ENCODE measurements at regions not wholly inside any gene's neighbourhood (a gene's known extent, or its start where the extent isn't known, plus 50 kb on each side); places are given as distances from the start of the nearest gene placed in this dataset.

DNA sequence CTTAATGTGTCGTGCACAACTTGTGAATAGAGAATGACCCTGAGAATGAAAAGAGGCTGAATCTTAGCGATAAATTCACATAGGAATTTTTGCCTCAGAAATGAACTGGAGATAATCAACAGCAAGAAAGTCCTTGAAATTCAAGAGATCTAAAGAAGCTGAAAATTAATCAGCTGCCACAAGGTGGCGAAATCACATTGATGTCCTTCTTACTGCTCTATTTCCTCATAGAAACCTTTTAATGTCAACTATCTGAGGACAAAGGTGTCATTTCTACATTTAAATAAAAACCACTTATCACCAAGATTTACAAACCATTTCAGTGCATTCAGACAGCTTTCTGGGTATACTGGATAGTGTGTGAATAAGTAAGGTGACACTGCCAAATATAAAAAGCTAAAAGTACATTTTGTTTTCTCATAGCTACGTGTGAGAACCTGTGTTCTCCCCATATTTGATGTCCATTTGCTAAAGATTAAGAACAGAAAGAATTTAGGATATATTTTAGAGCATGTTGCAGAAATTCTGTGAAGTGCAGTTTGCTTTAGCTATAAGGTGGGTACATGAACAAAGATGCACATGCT, 485.3 kb upstream of the PTBP2 start:
- in situ Hi-C loops (cut with HindIII; ENCODE audit: low sequenced_read_pairs), result no loop called here

DNA sequence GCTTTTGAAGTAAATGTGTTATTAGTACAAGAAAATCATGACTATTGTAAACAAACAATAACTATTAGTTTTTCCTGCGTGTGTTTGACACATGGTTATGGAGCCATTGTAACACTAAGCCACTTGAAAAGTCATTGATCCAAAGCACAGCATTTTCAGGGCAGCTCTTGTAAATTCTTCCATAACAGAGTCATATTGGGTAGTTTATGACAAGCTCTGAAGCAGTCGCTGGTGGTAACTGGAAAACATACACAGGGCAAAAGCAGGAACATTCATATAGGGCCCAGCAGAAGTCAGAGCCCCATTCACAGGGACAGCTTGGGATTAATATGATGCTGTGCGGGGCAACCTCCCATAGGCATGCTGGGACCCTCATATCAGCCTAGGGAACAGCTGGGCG, 483.2 kb upstream of the PTBP2 start:
- in situ Hi-C loops (cut with HindIII; ENCODE audit: low sequenced_read_pairs), result no loop called here

DNA sequence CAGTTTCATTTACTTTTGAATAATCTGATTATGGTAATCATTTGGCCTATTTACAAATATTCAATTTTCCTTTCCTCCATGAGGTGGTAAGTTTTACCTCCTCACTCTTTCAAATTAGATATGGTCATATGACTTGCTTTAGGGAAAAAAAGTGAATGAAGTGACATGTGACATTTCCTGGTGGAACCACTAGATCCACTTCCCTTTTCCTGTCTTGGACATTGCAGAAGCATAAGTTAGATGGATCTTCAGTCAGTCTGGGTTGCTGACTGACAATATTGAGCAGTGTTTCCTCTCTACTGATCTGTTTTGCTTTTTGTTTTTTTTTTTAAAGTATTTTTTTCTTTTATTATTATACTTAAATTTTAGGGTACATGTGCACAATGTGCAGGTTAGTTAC, 481.1 kb upstream of the PTBP2 start:
- in situ Hi-C loops (cut with HindIII; ENCODE audit: low sequenced_read_pairs), result no loop called here

DNA sequence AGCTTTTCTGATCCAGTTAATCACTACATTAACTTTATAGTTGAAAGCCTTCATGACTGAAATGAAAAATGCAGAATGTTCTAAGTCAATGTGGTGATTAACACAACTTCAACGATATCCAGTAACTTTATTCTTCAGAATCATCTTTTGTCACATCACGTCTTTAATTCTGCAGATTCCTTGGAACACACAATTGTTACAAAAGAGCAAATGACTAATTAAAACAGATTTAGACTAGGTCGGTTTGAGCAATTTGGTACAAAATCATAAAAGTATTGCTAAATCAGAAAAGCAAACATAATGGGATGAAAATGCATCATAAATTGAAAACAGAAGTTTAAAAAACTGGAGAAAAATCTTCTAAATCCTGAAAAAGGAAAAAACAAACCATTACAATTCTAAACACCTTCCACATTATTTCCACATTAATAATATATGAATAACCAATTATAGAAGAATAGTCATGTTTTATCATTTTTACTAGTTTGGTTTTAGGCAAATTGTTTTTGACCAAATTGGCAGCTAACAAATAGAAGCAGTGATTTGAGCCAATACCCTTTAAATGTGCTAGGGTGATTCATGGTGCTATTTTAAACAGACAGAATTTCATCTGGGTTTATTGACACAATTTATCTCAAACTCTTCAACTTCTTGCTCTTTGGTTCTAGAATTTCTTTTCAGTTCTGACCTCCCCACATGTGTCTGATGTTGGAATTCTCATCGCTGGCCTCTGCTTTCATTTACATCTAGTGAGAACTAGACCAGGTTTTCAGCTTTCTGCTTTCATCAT, 468.1 kb upstream of the PTBP2 start:
- in situ Hi-C loops (cut with HindIII; ENCODE audit: low sequenced_read_pairs), result no loop called here

GRCh38 chr1:96256130-96256790, 465.3 kb upstream of the PTBP2 start:
- in situ Hi-C loops (cut with HindIII; ENCODE audit: low sequenced_read_pairs), result no loop called here

DNA sequence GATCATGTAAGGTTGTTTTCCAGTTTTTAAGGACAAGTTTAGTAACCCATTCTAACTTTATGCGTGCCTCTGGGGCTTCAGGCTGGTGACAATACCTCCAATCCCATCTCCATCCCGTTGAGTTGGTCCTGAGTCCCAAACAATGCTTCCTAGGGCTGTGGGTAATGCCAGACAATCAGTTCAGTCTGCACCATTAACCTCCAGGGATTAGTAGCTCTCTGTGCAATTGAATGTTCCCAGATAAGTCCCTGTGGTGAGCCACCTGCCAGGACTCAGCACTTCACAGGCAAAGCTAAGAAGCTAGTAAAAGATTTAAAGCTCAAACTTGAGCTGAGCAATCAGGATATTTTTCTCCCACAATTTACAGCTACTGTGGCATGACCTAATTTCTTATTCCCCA, 462.2 kb upstream of the PTBP2 start:
- in situ Hi-C loops (cut with HindIII; ENCODE audit: low sequenced_read_pairs), result no loop called here

DNA sequence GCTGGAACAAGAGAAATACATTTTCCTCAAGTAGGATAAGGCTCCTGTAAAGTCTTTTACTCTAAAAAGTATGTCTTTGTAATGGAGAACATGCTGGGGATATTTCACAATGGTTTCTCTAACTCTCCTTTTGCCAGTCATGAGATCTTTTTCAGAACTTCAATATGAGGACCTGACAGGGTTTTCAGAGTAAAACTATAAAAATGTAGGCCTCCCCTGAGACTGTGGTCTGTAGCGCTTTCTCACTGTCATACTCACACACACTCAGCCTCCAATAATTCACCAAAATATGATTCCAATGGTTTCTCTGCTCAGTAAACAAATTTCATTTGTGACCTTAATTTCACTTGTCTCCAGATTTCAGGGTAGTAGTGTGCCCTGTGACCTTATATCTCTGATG, 440.1 kb upstream of the PTBP2 start:
- in situ Hi-C loops (cut with HindIII; ENCODE audit: low sequenced_read_pairs), result no loop called here

DNA sequence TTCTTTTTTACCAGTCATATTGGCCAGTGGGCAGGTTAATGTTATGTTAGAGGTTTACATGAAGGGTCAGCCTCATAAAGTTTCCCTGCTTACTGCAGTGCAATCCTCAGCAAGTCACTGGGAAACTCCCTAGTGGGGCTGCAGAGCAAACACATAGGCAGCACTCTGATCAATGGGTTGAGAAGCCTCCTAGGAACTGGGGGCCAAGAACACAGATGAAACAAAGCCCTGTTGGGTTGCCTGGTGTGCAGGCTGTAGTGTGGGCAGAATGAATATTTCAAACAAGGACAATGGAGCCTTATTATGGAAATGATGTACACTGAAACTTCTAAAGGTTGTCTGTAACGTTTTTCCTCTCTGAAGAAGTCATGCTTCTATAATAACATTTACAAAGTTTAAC, 431.6 kb upstream of the PTBP2 start:
- in situ Hi-C loops (cut with HindIII; ENCODE audit: low sequenced_read_pairs), result no loop called here

DNA sequence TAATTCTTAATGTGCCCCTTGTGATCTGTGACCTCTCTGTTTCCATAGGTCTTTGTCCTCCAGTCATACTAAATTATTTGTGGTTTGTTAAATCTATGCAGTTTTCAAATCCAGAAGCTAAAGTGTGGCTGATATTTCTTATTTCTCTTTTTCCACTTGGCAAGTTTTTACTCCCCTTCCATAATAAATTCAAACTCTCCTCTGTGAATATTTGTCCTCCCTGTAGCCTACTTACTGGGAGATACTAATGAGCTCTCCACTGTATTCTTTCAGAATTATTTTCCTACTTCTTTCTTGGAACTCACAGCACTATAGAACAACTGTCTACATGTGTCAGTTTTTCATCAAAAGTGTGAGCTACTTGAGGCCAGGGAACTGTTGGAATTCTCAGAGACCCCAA, 430.8 kb upstream of the PTBP2 start:
- in situ Hi-C loops (cut with HindIII; ENCODE audit: low sequenced_read_pairs), result no loop called here

- in situ Hi-C loops (cut with HindIII; ENCODE audit: low sequenced_read_pairs), result no loop called here
Measured at GRCh38 chr1:96291468-96291867, 430.1 kb upstream of the PTBP2 start.

GRCh38 chr1:96292141-96292540, 429.4 kb upstream of the PTBP2 start:
- in situ Hi-C loops (cut with HindIII; ENCODE audit: low sequenced_read_pairs), result no loop called here

DNA sequence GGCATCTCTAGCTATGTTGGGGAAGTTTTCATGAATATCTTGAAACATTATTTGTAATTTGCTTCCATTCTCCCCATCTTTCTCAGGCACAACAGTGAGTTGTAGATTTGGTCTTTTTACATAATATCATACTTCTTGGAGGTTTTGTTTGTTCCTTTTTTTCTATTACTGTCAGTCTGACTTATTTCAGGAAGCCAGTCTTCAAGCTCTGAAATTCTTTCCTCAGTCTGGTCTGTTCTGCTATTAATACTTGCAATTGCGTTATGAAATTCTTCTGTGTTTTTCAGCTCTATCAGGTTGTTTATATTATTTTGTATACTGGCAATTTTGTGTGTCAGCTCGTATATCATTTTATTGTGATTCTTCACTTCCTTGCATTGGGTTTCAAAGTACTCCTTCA, 424.6 kb upstream of the PTBP2 start:
- in situ Hi-C loops (cut with HindIII; ENCODE audit: low sequenced_read_pairs), result no loop called here

DNA sequence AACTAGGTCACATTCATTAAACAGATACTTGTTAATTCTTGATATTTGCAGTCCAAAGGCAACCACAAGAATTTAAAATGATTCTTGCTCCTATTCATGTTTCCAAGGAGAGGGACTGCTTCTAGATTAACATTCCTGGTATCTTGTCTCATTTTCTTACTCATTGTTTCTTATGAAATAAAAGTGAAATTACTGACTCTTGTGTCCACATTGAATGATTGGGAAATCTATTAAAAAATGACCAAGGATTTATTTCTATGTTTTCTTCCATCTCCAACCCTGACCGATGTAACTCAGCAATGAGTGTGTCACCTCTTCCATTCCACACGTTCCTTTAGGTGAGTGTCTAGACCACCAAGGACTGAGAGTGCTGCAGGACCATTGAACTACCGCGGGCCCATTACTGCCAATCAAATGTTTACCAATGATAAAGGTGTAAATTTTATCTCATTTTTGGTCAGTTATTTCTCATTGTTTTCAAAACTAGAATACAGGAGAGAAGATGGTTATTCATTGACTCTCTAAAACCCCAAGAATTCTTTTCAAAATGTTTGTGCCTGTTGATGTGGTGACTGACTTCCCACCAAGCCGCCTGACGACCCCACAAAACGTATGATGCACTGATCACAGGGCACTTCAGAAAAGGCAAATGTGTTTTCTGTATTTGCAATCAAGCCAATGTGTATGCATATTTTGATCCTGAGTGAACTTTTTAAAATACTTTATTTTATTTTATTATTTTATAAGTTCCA, 414.6 kb upstream of the PTBP2 start:
- in situ Hi-C loops (cut with HindIII; ENCODE audit: low sequenced_read_pairs), result no loop called here

GRCh38 chr1:96308314-96308713, 413.3 kb upstream of the PTBP2 start:
- in situ Hi-C loops (cut with HindIII; ENCODE audit: low sequenced_read_pairs), result no loop called here

DNA sequence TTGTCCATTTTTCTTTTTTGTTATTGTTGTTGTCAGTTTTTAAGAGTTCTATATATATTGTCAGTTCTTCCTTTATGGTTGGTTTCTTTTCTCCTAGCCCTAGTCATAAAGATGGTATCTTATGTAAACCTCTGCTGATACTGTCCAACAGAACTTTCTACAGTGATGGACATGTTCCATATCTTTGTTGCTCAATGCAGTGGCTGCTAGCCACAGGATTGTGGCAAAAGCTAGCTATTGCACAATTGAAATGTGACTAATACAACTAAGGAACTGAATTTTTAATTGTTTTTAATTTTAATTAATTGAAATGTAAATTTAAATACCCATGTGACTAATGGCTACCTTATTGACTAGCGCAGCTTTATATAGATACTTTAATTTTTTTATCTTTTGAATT, 411.8 kb upstream of the PTBP2 start:
- in situ Hi-C loops (cut with HindIII; ENCODE audit: low sequenced_read_pairs), result no loop called here

- in situ Hi-C loops (cut with HindIII; ENCODE audit: low sequenced_read_pairs), result no loop called here
Measured at GRCh38 chr1:96313216-96313615, 408.4 kb upstream of the PTBP2 start.

- in situ Hi-C loops (cut with HindIII; ENCODE audit: low sequenced_read_pairs), result no loop called here
Measured at GRCh38 chr1:96329121-96329520, 392.5 kb upstream of the PTBP2 start.

DNA sequence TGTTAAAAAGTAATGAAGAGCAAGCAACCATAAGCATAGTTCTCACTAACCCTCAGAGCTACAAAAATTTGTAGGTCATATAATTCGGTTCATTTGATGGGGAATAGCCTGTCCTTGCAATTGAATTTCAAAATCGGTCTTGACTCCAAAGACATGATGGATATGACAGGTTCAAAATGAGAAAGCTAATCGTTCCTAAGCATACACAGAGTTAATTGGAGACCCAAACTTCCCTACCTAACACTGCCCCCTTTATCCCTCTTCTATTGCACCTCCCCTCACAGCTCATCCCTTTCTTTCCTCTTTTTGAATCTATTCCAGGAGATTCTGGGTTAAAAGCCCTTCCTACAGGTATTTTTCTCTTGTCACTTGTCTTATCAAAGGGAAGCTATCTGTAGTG, 390.0 kb upstream of the PTBP2 start:
- in situ Hi-C loops (cut with HindIII; ENCODE audit: low sequenced_read_pairs), result no loop called here

GRCh38 chr1:96333522-96334235, 387.9 kb upstream of the PTBP2 start:
- in situ Hi-C loops (cut with HindIII; ENCODE audit: low sequenced_read_pairs), result no loop called here

- in situ Hi-C loops (cut with HindIII; ENCODE audit: low sequenced_read_pairs), result no loop called here
Measured at GRCh38 chr1:96334236-96334557, 387.4 kb upstream of the PTBP2 start.

- in situ Hi-C loops (cut with HindIII; ENCODE audit: low sequenced_read_pairs), result no loop called here
Measured at GRCh38 chr1:96338622-96339021, 383.0 kb upstream of the PTBP2 start.
